IPS DF 19.7 (cell line): ENCODE measurements at regions not wholly inside any gene's neighbourhood (a gene's known extent, or its start where the extent isn't known, plus 50 kb on each side); places are given as distances from the start of the nearest gene placed in this dataset.

Source experiments
- DNase-seq: peaks from one replicate; pipeline ENCODE4 v3.0.0-alpha.2; 2013; ENCODE audit warnings: low read depth, low spot score

DNA sequence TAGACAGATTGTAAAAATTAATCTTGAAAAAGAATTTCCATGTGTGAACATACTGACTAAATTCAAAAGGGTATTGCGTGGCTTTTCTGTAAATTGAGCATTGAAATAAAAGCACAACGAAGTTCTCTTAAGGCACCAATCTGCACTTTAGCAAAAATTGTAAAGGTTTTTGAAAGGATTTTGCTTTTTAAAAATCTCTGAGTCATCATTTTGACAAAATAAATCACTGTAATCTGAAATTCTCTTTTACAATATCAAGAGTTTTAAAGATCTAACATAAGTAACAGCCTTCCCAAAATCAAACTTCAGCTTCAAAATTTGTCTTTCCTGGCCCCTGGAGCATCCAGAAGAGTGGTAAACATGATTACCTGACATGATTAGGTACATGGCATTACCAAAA lies 830.9 kb upstream of the AGA start:
- no peak for DNase-seq

DNA sequence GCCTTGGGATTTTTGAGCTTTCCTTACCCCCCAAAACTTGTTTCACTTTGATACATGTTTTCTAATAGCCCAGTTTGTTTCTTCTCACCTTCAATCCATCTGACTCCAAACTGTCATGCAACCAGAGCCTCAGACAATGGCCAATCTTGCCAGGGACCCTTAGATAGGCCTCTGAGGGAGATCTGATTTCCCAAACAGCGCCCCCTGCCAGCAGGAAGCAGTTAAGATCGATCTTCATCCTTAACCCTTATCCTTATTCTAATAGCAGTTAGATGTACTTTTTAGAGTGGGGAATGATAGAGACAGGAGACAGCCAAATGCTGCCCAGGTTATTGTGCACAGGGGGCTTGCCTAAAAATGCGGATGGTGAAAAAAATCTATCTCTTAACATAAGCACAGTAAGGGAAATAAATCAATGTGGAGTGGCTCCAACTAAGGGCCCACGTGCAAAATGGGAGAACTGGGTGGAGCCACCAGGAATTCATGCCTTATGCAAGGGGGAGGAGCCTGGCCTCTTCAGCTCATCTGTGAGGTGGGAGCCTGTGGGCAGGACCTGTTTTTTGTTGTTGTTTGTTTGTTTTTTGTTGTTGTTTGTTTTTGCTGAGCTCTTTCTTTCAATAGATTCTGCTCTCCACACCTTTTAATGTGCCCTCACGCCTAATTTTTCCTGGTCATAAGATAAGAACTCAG lies 833.6 kb upstream of the AGA start:
- DNase-seq: no peak

DNA sequence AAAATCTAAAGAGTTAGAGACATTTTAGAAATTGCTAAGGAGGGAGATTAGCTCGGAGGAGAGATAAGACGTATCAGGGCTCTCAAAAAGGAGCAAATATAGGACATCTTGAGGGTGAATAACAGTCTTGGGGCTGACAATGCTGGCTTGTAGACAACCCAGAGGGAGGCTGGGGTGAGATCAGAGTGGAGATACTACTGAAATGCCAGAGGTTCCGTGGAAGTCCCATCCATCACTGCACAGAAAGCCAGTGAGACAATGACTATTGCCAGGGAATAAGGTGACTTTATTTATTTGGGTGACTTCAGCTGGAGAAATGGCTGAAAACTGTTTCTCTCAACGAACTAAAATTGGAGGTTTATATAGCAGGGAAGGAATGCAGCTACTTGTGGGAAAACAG lies 838.1 kb upstream of the AGA start:
- no peak for DNase-seq

DNA sequence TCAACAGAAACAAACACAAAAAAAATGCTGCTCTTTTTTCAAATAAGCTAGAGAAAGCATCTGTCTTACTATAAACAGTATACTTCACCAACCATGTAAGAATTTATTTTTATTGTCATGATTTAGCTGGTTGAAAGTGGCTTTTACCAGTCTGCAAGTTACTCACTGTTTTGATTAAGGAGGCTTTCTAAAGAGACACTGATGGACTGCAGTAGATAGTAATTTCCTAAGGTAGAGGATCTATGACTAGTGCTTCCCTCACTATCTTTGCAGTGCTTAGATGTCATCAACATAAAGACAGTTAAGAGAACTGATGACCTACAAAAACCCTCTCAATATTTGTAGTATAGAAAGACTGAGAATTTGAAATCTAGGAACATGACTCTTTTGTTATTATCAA lies 846.2 kb upstream of the AGA start:
- no peak for DNase-seq

DNA sequence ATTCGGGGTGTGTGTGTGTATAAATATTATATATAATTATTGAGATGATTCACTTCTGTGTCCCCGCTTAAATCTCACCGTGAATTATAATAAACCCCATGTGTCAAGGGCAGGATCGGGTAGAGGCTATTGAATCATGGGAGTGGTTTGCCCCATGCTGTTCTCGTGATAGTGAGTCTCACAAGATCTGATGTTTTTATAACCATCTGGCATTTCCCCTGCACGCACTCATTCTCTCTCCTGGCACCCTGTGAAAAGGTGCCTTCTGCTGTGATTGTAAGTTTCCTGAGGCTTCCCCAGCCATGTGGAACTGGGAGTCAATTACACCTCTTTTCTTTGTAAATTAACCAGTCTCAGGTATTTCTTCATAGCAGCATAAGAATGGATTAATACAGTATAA lies 851.4 kb upstream of the AGA start:
- DNase-seq: no peak

DNA sequence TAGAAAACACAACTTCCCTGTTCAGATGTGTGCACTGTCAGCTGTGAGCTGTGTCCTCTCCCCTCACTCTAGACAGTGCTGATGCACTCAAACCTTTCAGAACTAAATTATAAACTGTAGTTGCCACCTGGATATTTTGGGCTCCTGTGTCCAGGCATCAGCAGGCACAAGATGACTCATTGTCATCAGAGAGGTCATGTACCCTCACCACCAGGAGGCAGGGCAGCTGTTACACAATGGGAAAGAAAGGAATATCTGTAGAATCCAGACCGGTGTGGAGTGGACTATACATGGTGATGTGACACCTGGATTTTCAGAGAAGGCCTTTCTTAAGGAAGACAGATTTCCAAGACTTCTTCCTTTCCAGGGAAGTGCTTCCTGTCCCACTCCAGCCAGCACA lies 854.4 kb upstream of the AGA start:
- no peak for DNase-seq

DNA sequence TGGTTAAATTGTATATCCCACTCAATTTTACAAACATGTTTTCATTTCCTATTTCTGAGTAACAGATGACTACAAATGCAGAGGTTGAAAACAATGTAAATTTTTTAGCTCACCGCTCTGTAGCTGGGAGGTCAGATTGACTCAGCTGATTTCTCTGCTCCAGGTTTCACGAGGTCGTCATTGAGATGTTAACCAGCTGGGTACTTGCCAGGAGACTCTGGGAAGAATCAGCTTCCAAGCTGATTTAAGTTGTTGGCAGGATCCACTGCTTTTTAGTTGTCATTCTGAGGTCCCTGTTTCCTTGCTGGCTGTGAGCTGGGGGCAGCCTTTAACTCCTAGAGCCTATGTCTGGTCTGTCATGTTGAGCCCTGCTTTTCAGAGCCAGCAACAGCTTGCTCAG lies 864.3 kb upstream of the AGA start:
- DNase-seq: peak; percentile 20

DNA sequence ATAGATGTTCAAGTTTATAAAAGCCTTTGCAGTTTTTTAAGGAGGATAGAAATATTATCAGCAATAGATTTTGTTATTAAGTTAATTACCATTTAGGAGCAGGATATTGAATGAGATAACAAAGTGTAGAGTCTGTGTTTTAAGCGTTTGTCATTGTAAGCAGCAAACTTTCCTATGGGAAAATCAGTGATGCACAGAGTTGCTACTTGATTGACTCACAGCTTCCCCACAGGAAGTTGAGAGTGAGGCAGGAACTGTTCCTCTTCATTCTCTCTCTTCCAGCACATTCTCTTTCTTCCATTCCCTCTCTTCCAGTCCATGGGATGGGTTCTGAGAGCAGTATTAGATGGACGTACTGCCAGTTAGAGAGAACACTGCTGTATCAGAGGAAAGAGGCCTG lies 867.7 kb upstream of the AGA start:
- no peak for DNase-seq

DNA sequence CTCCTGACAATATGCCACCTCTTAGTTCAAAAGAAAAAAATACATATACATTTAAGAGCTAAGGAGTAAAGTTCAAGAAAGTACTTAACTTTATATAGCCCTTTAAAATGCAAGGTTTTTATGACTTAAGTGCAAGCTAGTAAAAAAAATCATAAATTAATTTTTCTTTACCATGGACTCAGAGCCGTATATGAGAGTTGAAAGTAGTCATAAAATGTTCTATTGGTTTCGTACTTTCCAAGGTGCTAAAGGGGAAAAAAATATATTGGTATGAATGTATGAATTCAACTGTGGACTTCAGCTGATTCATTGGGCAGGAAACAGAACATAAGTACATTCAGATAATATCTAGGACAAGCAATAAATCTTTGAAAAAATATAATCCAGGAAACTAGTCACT lies 869.8 kb upstream of the AGA start:
- no peak for DNase-seq

DNA sequence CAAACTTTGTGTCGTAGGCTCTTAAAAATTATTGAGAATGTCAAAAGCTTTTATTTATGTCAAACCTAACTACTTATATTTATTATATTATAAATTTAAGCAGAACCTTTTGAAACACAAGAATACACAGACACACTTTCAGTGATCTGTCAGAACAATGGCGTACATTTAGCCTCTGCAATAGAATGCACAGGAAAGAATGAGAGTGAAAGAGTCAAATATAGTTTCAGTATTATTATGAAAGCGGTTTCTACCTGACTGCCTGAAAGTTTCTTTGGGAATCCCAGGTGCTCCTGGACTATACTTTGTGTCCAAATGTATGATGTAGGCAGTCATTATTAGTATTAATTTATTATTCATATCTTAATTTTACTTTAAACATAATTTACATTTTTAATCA lies 872.0 kb upstream of the AGA start:
- no peak for DNase-seq

DNA sequence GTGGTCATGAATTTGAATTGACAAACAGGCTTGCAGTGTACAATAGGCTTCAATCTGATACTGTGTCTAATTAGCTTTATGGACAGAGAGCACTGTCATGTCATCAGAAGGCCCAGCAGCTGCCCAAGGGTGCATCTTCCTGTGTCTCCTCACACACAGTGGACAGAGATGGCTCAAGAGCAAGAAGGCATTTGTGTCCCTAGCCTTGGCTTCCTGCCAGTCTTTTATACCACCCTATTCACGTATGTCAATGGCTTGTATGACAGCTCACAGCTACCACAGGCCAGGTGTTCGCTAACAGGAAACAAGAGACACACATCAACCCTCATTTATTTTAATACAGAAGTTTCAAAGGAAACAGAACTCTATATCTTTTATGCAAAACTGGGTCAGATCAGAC lies 874.0 kb upstream of the AGA start:
- DNase-seq: no peak

DNA sequence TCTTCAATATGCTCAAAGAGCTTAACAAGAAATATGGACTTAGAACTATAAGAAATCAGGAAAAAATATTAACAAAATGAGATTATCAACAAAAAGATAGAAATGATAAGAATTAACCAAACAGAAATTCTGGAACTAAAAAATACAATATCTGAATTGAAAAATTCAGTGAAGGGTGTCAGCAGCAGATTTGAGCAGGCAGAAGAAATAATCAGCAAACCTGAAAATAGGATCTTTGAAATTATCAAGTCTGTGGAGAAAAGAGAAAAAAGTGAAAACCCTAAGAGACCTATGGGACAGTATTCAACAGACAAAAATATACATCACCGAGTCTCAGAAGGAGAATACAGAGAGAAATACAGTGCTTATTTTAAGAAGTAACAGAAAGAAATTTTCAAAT lies 877.8 kb upstream of the AGA start:
- no peak for DNase-seq

DNA sequence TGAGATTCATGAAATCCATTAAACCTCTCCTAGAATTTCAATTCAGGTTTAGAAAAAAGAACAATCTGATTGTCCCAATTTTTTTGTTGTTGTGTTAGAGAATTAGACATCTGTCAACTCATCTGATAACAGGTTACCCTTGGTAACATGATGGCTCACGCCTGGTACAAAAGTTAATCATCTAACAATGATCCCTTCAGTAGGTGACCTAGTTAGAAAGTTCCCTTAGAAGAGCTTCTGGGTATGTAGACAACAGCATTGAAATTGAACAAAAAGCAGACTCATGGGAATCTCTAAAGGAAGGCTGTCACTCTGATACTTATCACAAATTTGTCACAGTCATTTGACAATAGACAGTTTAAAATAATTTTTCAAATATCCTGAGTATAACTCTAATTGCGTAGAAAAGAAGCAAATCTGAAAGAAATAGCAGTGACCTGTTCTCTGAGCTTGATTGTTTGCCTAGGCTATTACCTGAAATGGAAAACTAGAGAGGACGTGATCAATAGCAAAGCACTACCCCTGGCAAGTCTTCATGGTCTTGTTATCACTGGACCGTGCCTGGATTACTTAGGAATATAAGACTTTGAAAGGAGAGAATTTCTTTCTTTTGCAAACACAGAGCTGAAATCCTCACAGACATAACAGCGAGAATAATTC lies 880.4 kb upstream of the AGA start:
- no peak for DNase-seq

DNA sequence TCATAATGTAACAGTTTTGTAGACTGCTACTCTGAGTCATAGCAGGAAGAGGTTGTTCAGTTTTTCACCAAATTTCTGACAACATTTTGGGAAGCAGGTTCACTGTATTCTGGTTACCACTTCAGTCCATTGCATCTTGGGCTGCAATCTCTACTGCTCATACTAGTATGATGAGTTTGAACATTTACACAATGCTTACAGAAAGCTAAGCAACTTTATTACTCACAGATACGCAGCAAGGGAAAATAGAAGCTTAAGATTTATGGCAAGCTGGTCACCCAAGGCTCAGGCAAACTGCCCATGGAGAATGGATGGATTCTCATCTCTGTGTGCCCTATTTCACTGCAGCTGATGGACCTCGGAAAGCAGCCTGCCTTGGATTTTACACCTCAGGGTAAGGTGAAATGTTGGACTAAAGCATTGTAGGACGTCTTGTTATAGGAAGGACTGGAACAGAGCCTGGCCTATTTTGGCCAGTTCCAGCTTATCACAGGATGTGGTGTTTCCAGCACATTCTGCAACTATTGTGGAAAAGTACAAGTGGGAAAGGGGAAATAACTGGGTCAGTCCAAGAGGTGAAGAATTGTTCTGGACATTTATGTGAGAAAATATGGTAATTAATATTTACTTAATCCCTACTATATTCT lies 887.1 kb upstream of the AGA start:
- DNase-seq: no peak

DNA sequence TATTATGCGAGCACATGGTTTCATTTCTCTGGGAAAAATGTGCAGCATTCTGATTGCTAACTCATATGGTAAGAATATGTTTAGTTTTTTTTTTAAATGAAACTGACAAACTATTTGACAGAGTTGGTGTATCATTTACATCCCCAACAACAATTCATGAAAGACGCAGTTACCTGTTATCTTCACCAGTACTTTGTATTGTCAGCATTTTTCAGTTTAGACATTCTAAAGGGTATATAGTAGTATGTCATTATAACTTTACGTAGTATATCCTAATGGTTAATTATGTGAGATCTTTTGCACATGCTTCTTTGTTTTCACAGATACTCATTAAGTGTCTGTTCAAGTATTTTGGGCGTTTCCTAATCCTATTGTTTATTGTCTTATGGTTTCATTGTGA lies 891.1 kb upstream of the AGA start:
- no peak for DNase-seq

DNA sequence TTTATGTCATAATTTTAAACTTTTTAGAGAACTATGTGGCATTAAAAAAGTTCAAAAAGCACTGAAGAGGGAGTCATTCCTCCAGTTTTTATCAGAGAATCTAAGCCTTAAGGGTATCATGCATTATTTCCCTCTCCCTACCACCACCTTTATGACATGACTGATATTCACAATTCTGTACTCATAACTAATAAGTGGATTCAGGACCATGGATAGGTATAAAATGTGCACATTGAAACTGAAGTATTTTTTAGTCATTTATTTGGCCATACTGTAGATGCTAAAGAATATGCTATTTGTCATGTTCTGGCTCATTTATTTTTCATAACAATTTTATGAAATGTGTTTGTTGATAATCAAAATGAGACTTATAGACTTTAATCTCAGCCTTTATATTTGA lies 897.5 kb upstream of the AGA start:
- no peak for DNase-seq

DNA sequence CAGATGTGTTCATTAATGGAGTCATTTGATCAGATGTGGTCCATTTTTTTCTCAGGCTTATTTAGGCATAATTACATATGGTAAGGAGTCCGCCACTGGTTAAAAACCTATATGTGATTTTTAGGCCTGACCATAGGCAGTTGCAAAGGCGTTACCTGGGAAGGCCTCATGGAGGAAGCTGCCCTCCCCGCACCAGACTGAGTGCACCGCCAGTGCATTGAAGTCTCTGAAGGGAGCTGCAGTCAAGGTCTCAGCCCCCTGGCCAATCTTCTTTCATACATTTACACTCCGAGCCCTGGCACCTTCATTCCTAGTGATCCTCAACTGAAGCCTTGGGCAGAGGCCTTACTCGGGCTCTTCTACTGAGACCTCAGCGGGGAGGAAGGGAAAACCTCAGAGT lies 898.2 kb upstream of the AGA start:
- DNase-seq: no peak

DNA sequence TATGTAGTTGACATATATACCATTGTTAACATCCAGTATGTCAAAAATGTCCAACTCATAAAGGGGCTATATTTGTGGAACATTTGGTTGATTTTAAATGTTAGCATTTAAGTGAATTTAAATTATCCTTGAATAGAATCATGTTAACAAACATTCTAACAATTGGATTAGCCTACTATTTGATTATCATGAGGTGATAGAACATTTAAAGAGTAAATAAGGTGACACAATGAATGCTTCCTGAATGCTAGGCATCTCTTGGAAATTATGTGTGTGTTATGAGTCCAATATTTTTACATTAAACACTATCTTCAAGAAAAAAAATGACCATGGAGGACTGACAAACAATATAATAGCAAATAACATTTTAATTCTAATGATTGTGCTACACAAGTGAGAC lies 901.9 kb upstream of the AGA start:
- no peak for DNase-seq

DNA sequence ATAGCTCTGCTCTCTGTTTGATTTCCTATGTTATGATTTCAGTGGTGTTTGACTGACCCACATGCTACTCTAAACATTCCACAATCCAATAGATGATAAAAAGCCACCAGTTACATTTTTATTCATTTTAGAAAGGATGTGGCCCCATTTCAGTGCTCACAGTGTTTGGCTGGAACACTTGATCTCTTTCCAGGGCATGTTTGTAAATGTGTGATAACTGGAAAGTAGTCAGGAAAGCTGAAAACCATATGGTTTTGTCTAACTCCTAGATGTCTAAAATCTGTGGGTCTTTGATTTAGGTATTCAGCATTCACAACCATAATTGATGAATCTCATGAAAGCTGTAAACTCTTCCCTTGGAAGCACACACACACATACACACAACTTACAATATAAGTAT lies 904.9 kb upstream of the AGA start:
- DNase-seq: no peak

DNA sequence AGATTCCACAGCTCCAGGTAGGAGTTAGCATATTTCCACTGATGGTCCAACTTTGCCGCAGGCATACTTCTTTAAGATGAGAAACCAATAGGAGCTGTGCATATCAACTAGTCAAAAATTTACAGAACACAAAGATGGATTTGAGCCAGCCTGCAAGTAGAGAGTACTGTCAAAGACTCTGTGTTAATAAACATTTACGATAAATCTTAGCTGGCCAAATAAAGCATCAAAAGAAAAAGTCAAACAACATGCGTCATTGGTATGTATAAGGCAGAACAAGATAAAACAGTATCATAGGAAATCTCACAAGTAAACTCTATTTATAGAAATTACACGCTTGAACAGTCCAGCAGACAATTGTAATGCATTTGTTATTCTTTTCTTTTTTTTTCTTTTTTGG lies 907.4 kb upstream of the AGA start:
- DNase-seq: no peak

DNA sequence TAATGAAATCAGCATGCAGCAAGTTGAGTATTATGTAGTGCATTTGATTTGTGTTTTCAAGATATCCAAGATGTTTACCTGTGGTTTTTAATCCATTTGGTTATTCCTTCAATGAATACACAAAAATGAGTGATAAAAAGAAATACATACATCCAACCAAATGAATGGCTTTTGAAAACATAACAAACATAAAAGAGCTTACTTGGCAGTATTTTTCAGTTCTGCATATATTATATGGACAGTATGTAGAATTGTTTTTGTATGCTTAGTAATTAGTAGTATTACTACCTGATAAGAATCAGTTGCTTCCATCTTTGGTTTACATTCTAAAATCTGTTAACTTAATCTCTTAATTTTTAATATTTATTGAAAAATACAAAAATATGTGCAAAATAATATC lies 908.9 kb upstream of the AGA start:
- DNase-seq: no peak

DNA sequence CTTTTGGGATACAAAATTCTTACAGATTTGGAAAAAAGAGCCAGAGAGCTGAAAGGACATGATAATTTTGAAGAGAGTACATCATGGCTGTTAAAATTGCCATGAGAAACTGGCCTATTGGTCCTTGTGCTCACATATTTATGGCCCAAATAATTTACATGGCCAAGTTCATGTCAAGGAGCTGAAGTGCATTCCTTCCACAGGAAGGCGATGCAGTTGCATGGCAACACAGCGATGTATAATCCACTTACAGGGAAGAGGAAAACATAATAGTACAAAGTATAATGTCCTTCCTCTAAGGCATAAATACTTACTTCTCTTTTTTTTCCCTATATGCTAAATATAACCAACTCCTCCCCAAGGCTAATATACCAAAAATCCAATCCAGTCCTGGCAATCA lies 914.5 kb upstream of the AGA start:
- DNase-seq: no peak

DNA sequence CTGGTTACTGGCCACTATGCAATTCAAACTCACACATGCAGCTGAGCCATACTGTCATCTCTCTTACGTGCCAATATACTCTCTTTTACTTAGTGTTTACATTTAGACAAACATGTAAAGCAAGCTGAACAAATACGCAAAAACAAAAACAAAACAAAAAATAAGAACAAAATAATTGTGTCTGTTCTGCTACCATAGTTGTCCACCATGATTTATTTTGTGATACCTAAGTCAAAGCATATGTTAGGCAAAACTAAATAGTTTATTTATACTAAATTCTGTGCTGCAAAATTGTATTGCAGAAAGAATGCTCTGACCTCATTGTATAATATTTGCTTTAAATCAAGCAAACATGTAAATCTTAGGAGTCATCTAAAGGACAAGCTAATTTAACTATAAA lies 943.2 kb upstream of the AGA start:
- DNase-seq: no peak
